Psoas muscle (tissue), 7 donors: ENCODE measurements at regions not wholly inside any gene's neighbourhood (a gene's known extent, or its start where the extent isn't known, plus 50 kb on each side); places are given as distances from the start of the nearest gene placed in this dataset.
"Not testable (repeated sequence)": the region's sequence is repeated elsewhere in the genome, so short reads cannot be mapped to it uniquely, and the experiment has no call there.

Experiments
- ATAC-seq, 4 donors: fragments of 200-7000 bp; cut with Tn5 transposase; one replicate each; pipeline ENCODE4 v1.9.1; 2020; ENCODE audit warnings: moderate library complexity in 3 of 4, mild to moderate bottlenecking in 2 of 4
- DNase-seq, 2 donors: peaks; one replicate each; pipeline ENCODE4 v3.0.0-alpha.2; 2020
- H3K27ac ChIP-seq: fragments of 200-600 bp; one replicate; pipeline ENCODE4 v1.8.0; 2022
- H3K27me3 ChIP-seq, 3 donors: fragments of 200-600 bp in 1 of 3; one replicate each; pipeline versions ENCODE4 v1.6.1 to v1.8.0; 2013 to 2022; ENCODE audit warnings: low read length in 2 of 3, mild to moderate bottlenecking in 2 of 3, moderate library complexity in 1 of 3; ENCODE audit not compliant: insufficient read depth in 3 of 3
- H3K36me3 ChIP-seq, 2 donors: fragments of 200-600 bp in 1 of 2; one replicate each; pipeline versions ENCODE4 v1.6.1 to v1.8.0; 2013 to 2022; ENCODE audit warnings: low read depth in 1 of 2, mild to moderate bottlenecking in 1 of 2, moderate library complexity in 1 of 2; ENCODE audit not compliant: insufficient read depth in 1 of 2
- H3K4me1 ChIP-seq: fragments of 200-600 bp; one replicate; pipeline ENCODE4 v1.8.0; 2022
- H3K4me3 ChIP-seq: fragments of 200-600 bp; one replicate; pipeline ENCODE4 v1.8.0; 2022; ENCODE audit warnings: mild to moderate bottlenecking
- H3K9me3 ChIP-seq: fragments of 200-600 bp; one replicate; pipeline ENCODE4 v1.8.0; 2022
- WGBS, 3 donors: extraction: QIAGEN DNeasy Blood & Tissue Kit; methylation state at CpG; one replicate each; pipeline versions ENCODE4 v1.1.6 to v1.1.7; 2013; 5-methylcytosine and 5-hydroxymethylcytosine counted together
- intact Hi-C, 2 donors: fragments of 100-400 bp; cut with DNase I; formaldehyde crosslinking; loops; one replicate each; pipeline versions ENCODE4 v1.11.0 to v1.14.2; 2022
- TF ChIP-seq, protein P1 (sequence below): fragments of 200-600 bp; IDR thresholded peaks from one replicate; pipeline ENCODE4 v1.8.0; 2022; ENCODE audit warnings: antibody characterized with exemption
- donor health status: healthy with polysubstance abuse.
- donor health status: DM: no; HTN: no; CAD: no; lungs with moderate emphysema.
- donor health status: Bipolar disorder and iron deficiency.
- donor health status: healthy.
- donor health status: DM: yes; HTN: yes; CAD: no.
- donor health status: DM: no; HTN: no; CAD: no.
- donor health status: DM: yes; HTN: yes; CAD: no.

DNA sequence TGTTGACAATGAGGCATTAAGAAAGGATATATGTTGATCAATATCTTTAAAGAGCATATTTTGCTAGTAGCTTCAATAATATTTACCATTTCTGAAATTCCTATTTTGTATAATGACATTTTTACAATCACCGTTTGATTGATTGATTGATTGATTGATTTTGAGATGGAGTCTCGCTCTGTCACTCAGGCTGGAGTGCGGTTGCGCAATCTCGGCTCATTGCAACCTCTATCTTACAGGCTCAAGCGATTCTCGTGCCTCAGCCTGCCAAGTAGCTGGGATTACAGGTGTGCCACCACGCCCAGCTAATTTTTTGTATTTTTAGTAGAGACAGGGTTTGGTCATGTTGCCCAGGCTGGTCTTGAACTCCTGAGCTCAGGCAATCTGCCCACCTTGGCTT is 150.9 kb upstream of the TEX13D start:
- H3K9me3 ChIP-seq, DNase-seq, H3K36me3 ChIP-seq, intact Hi-C loops, ATAC-seq, H3K4me1 ChIP-seq, H3K27ac ChIP-seq, H3K4me3 ChIP-seq, H3K27me3 ChIP-seq: not testable (repeated sequence)
- WGBS, 3 donors = 80 to 97% (median 93%) methylated on average over 7 to 8 of the region's 8 CpGs

DNA sequence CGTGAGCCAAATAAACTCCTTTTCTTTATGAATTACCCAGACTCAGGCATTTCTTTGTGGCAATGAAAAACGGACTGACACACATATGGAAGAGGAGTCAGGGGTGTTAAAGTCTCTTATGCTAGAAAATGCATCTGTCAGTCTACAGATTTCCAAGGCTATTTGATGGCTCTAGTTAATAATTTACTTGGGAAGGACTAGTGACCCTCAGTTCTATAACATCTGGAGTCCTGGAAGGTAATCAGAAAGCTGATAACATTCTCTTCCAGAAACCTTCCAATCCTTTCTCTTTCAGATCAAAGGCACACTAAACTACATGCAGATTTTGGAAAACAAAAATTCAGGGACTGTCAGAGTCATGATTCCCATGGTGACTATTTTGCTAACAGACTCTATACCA is 142.0 kb upstream of the TEX13D start:
- TF ChIP-seq, protein P1, sequence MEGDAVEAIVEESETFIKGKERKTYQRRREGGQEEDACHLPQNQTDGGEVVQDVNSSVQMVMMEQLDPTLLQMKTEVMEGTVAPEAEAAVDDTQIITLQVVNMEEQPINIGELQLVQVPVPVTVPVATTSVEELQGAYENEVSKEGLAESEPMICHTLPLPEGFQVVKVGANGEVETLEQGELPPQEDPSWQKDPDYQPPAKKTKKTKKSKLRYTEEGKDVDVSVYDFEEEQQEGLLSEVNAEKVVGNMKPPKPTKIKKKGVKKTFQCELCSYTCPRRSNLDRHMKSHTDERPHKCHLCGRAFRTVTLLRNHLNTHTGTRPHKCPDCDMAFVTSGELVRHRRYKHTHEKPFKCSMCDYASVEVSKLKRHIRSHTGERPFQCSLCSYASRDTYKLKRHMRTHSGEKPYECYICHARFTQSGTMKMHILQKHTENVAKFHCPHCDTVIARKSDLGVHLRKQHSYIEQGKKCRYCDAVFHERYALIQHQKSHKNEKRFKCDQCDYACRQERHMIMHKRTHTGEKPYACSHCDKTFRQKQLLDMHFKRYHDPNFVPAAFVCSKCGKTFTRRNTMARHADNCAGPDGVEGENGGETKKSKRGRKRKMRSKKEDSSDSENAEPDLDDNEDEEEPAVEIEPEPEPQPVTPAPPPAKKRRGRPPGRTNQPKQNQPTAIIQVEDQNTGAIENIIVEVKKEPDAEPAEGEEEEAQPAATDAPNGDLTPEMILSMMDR = no peak
- intact Hi-C loops = no loop called here
- DNase-seq (no peak), ATAC-seq (no peak)
- peaks cover 15% of the 10 kb centered on the region for H3K4me1 ChIP-seq
- no peaks in the 10 kb centered on the region for H3K27me3 ChIP-seq
- no peak overlapping the region for H3K27ac ChIP-seq
- H3K36me3 ChIP-seq = no peaks in the 10 kb centered on the region
- H3K4me3 ChIP-seq = no peak overlapping the region
- H3K9me3 ChIP-seq = no peaks in the 10 kb centered on the region
- 67 to 74% (median 71%) methylated on average over 2 of the region's 2 CpGs for WGBS, 3 donors

DNA sequence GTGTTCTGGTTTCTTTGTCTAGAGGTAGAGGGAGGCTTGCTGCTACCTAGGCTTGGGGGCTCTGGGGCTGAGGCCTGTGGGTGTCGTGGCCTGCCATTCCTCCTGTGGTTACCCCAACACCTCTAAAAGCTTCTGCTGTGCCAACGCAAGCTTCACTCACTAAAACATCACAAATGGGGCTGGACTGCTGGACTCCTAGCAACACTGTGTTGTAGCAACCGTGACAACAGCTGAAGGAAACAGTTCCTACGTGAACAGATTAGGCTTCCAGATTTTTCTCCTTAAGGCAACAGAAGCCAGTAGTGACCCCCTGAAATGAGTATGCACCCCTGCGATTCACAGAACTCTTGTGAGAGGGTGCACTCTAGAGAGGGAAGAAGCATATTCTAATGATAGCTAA is 138.3 kb upstream of the TEX13D start:
- no peaks in the 10 kb centered on the region for H3K27me3 ChIP-seq
- intact Hi-C loops = no loop called here

DNA sequence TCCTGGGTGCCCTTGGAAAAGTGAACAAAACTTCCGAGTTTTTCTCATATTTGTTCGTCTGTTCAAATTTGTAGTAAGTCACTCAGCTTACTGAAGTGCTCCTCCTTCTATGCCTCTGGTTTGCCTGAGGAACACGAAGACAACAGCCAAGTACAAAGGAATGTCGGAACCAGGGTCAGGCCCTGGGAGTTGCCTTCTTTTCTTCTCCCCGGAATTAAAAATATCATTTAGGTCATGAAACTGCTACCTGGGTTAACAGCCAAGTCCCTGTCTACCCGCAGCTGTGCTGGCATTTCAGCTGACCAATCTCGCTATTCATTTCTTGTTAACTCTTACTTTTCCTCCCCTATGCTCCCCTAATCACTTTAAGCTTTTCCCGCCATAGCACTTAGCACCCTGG is 137.6 kb upstream of the TEX13D start:
- H3K4me1 ChIP-seq = peaks cover 18% of the 10 kb centered on the region
- TF ChIP-seq, protein P1 = no peak
- peak overlapping the region; percentile 81 for H3K27ac ChIP-seq
- H3K27me3 ChIP-seq = no peaks in the 10 kb centered on the region
- peak; percentile 87 to 94 (median 92) for ATAC-seq
- intact Hi-C loops = no loop called here
- no peaks in the 10 kb centered on the region for H3K9me3 ChIP-seq
- DNase-seq = peak; percentile 30 to 75
- WGBS, 3 donors = 11 to 22% (median 15%) methylated on average over 8 of the region's 8 CpGs
- no peaks in the 10 kb centered on the region for H3K36me3 ChIP-seq
- H3K4me3 ChIP-seq = peak overlapping the region; percentile 40

More for the DNA sequence above, 138.3 kb upstream of the TEX13D start:
- ATAC-seq (peak; percentile 82 to 90 (median 89)), DNase-seq (peak; percentile 29 to 49)
- Histone ChIP-seq H3K27ac (peak overlapping the region; percentile 81), H3K4me1 (peaks cover 18% of the 10 kb centered on the region), H3K9me3 (no peaks in the 10 kb centered on the region), H3K36me3 (no peaks in the 10 kb centered on the region), H3K4me3 (peak overlapping the region; percentile 40)
- 11 to 22% (median 16%) methylated on average over 4 to 5 of the region's 5 CpGs for WGBS, 3 donors
- TF ChIP-seq, protein P1 = no peak

DNA sequence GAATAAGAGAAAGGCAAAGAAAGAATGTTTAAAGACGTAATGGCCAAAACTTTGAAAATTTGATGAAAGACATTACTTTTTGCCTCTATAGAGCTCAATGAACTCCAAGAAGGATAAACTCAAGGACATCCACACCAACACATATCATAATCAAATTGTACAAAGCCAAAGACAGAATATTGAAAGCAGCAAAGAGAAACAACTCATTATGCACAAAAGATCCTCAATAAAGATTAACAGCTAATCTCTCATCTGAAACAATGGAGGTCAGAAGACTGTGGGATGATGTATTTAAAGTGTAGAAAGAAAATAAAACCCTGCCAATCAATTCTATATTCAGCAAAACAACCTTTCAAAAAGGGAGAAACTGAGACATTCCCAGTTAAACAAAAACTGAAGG is 129.1 kb upstream of the TEX13D start:
- DNase-seq = no peak
- H3K27ac ChIP-seq = no peak overlapping the region
- TF ChIP-seq, protein P1 = no peak
- 97 to 100% (median 100%) methylated on average over 1 of the region's 1 CpG for WGBS, 3 donors
- H3K27me3 ChIP-seq = no peaks in the 10 kb centered on the region
- intact Hi-C loops = no loop called here
- no peaks in the 10 kb centered on the region for H3K36me3 ChIP-seq
- ATAC-seq = no peak
- peaks cover 11% of the 10 kb centered on the region for H3K9me3 ChIP-seq
- H3K4me3 ChIP-seq = no peak overlapping the region
- no peaks in the 10 kb centered on the region for H3K4me1 ChIP-seq
